Gastrocnemius medialis (tissue), 4 donors: ENCODE measurements at regions not wholly inside any gene's neighbourhood (a gene's known extent, or its start where the extent isn't known, plus 50 kb on each side); places are given as distances from the start of the nearest gene placed in this dataset.

Experiments
- CTCF ChIP-seq, 5 experiments: fragments of 450-650 bp in 3 of 5; fragments of 200-600 bp in 2 of 5; sonication (generic) in 2 of 5; IDR thresholded peaks in 4 of 5; conservative IDR thresholded peaks in 1 of 5; 1 replicate in 4 of 5; 2 replicates in 1 of 5; pipeline ENCODE4 v1.5.1; 2016 to 2019; ENCODE audit warnings: antibody characterized with exemption in 5 of 5, mild to moderate bottlenecking in 3 of 5, moderate library complexity in 3 of 5
- POLR2A ChIP-seq, 2 donors: fragments of 450-650 bp; IDR thresholded peaks; one replicate each; pipeline ENCODE4 v1.6.1; 2017; ENCODE audit warnings: antibody characterized with exemption in 2 of 2, mild to moderate bottlenecking in 2 of 2, moderate library complexity in 2 of 2

- TF ChIP-seq CTCF (IDR thresholded peaks at IDR 0.05 in 4 of 5, conservative IDR thresholded peaks at IDR 0.05 in 1 of 5) (no peak), POLR2A (IDR thresholded peaks at IDR 0.05) (no peak)
These were observed 55.5 kb upstream of the MBNL1 start for GRCh38 chr3:152213203-152213602.
